ENCODE measurements at regions not wholly inside any gene's neighbourhood (a gene's known extent, or its start where the extent isn't known, plus 50 kb on each side); places are given as distances from the start of the nearest gene placed in this dataset.
A peak's percentile ranks its signal among the peaks of the same experiment; 100 is the strongest.

DNA sequence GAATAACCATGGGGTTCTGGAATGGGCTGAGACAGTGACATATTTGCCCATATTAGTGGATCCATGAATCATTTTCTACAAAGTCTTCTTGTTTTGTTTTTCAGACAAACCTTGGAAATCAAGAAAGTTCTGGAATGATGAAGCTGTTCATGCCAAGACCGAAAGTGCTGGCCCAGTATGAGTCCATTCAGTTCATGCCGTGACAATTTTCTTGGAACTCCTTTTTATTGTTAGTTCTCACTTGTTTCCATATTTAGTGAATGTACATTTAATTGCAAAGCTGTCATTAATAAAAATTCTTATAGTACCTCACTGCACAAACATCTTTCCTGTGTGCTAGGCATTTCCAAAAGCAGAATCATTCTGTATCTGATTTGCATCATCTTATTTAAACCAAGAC lies 100.6 kb upstream of the KCNJ15 start:
- DNase-seq = no peak

DNA sequence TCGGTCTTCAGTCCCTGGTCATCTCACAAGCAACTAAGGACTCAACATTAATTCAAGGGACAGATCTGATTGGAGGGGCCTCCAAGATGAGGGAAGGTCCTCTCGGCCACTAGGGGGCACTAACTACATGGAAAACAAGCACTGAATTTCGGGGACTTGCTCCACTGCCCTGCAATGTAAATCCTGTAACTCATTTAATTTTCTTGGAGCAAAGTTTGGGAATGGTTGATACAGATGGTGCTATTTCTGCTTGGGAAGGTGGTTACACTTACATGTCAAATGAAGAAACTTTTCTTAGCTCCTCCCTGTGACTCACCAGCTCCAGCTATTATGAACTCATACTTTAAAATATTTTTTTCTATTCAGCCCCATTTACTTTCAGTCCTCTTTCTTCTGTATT lies 97.4 kb upstream of the KCNJ15 start:
- peak; percentile 35 to 42 for DNase-seq

DNA sequence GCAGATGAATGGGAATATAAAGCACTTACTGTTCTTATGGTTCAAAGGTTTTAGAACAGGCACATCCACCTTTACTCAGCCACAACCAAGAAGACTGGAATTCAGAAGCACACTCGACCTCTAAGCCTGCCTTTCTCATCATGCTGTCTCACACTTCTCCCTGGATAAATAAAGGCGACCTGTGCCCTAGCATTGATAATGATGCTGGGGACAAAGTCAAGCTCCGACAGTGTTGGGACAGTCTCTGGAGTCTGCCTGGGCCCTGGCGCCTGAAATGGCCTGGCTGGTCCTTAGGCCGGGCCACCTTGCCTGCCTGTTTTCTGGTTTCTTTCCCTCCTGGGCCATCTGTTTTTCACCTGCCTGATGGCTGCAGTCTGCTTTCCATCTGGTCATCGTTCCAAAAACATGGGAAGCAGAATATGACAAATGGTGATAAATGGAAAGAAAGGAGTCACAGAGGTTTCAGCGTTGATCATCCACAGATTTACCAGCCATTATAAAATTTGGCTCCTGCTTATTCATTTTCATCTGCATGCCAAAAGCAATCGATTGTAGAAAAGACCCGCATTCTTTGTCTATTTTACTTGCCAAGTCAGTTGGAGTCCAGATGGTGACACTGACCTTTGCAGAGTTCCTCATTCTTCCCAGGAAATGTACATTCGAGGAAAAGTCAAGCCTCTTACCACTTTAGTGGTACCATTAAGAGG lies 91.2 kb upstream of the KCNJ15 start:
- no peak for DNase-seq

GRCh38 chr21:38166173-38166535 lies 90.6 kb upstream of the KCNJ15 start:
- no peak for DNase-seq

DNA sequence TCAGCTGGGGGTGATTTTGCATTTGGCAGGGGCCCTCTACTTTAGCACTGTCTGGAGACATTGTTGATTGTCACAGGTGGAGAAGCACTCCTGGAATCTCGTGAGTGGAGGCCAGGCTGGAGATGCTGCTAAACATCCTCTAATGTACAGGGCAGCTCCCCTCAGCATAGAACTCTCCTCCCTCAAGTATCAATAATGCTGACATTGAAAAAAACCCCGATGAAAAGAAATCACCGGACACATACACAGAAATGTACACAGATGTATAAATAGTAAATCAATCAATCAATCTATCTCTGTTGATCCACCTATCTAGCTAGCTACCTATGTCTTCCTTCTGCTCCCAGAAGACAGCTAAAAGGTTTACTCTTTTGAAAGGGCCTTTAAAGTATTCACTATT lies 89.4 kb upstream of the KCNJ15 start:
- no peak for DNase-seq

- DNase-seq = no peak
These were observed 86.5 kb upstream of the KCNJ15 start for GRCh38 chr21:38170283-38170682.

DNA sequence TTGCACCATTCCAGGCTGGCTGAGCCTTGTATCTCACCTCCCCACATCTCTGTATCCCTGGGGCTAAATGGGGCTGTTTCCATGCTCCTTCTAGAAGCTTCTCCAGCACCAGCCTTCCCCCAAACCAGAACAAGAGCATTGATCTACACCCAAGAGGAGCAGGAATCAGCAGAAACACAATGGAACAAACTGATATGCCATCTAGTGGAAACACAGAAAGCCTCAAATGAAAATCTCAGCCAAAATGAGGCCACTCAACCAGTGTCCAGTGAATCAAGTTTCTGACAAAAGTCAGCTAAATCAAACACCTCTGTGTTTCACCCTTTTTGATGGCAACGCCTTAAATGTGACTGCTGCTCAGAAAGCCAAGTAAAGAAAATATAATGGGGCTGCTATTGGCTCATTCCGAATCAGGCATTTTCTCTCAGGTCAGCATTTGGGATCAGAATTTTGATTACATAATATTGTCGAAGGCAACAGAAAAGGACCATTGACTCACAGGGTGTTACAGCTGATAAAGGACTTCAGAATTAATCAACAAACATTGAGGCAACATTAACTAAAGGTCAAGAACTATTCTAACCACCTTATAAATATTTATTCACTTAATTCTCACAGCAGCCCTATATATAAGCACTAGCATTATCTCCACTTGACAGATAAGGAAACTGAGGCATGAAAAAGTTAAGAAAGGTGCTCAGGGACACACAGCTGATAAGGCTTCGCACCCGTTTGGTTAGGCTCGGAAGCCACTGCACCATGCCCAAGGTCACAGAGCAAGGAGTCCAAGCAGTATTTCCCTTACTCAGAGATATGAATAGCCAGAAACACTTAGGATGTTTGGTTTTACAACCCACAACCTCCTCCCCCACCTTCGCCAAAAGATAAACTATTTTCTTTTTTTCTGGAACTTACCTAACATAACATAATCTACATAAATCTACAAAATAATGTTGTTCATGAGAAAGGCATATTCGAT lies 85.8 kb upstream of the KCNJ15 start:
- DNase-seq = no peak

DNA sequence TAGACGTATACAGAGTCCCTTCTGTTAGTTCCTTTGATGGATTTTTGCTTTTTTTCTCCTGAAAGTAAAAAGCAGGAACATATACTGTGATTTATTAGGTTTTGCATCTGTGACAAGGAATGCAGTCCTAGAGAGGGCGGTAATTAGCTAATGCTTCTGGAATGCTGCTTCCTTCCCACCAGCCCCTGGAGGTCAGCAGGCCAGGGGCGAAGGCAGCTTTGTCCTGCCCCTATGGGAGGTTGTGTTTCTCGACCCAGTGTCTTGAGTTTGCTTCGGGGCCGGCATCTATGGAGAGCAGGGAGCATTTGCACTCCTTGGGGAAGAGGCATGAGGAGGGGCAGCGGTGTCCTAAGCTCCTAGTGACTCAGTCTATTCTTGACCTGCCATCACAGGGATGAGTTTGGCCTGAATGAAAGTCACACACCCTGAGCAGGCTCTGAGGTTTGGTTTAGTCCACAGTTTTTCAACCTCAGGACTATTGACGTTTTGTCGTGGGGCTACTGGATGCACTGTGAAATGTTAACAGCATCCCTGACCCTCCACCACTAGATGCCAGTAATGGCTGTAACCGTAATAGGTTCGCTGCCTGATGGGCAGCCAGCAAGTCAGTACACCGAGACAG lies 85.0 kb upstream of the KCNJ15 start:
- no peak for DNase-seq

DNA sequence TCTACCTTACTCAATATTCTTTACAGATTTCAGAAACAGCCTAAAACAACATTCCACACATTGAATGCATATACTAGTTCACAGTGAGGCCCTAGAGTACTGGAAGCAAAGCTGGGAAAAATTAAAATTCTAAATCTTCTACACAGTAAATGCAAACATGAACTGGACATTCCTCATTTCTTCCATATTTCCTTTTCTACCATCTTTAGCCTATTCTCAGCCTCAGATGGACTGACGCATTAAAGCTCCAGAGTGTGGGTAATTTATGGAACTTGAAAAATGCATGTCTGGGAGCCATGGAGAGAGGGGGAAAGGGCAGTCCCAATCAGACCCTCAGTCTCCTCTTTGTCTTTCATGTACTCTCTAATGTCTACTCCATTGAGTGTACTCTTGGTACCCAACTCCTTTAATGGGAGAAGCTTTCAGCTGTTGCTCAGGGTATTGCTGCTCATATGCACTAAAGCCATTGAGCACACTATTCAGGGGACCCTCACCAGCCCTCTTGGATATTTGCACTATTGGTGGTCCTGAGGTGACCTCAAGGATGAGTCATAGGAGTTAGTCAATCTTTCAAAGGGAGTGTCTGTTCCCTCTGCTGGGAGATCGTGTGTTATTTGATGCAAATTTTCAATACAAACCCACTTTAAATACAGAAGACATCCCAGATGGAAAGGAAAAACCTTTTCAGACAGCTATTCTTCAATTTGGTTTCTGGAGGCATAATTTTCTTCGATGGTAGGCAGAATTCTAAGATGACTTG lies 83.3 kb upstream of the KCNJ15 start:
- no peak for DNase-seq

GRCh38 chr21:38175306-38175705 lies 81.5 kb upstream of the KCNJ15 start:
- no peak for DNase-seq

DNA sequence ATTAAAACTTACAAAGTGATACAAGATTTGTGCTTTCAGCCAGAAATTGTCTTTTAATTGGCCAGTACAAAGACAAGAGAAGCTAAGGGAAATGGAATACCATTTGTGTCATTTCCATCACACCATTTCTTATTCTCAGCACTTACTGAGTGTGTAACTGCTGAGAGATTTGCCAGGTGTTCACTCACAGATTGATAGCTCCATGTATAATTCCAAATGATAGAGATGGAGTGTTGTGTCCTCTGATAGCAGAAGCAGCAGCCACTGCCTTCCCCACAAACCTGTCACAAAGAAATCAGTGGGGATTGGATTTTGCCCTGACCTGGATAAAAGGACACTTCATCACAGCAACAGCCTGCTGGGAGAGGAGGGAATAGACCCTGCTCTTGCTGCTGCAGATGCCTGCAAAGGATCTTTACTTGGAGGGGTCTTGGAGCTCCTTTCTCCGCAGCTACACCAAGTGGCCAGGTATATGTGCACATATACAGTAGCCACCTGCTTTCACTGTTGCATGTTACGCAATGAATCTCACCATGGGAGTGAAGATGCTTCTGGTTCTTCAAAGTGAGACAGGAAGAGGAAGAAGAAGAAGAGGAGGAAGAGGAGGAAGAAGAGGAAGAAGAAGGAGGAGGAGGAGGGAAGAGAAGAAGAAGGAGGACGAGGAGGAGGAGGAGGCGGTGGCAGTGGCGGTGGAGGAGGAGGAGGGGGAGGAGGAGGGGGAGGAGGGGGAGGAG lies 78.7 kb upstream of the KCNJ15 start:
- DNase-seq = no peak

GRCh38 chr21:38178653-38179470 lies 77.9 kb upstream of the KCNJ15 start:
- no peak for DNase-seq

GRCh38 chr21:38179511-38179910 lies 77.3 kb upstream of the KCNJ15 start:
- DNase-seq = no peak

GRCh38 chr21:38181096-38181495 lies 75.7 kb upstream of the KCNJ15 start:
- no peak for DNase-seq

DNA sequence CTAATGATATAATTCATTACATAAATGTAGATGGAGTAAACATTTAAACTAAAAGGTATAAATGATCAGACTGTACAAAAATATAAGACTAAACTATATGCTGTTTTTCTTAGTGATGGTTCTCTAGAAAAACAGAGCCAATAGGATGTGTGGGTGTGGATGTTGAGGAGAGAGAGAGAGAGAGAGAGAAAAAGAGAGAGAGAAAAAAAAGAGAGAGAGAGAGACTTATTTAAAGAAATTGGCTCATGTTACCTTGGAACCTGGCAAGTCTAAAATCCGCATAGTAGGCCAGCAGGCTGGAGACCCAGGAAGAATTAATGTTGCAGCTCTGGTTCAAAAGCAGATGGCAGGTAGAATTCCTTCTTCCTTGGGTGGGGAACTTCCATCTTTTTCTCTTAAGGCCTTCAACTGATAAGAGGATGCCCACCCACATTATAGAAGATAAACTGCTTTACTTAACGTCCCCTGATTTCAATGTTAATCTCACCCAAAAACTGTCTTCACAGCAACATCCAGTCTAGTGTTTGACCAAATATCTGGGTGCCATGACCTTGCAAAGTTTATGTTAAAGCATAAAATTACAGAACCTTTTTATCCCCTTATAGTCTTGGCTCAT lies 74.3 kb upstream of the KCNJ15 start:
- DNase-seq = no peak

DNA sequence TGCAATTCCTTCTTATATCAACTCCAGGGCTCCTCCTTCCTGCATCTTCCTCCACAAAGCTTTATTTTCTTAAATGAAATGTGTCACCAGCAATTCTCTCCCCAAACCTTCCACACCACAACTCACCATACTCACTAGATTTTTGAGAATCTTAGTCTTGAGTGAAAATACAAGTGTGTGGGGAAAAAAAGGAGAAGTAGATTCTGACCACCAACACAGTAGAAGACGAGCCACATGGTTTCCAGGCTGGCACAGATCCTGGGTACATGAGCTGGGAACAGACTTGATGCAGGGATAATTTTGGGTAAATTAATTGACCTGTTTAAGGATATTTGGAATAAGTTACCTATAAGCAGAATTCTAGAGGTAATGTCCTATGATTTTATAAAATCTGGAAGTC lies 72.8 kb upstream of the KCNJ15 start:
- DNase-seq = no peak

GRCh38 chr21:38186661-38187270 lies 70.0 kb upstream of the KCNJ15 start:
- no peak for DNase-seq

GRCh38 chr21:38188037-38188436 lies 68.8 kb upstream of the KCNJ15 start:
- no peak for DNase-seq

- no peak for DNase-seq
These were observed 60.8 kb upstream of the KCNJ15 start for GRCh38 chr21:38196036-38196435.

- DNase-seq = no peak
These were observed 54.0 kb upstream of the KCNJ15 start for GRCh38 chr21:38202811-38203210.

Measured in activated CD4-positive, alpha-beta T cell treated with anti-CD3 and anti-CD28 coated beads, Interleukin-2, amount 50 U/mL, for 4 hours (primary cell).